Activated T-cell treated with anti-CD3 and anti-CD28 coated beads, Interleukin-2, amount 50 U/mL, for 4 hours (primary cell): ENCODE measurements at regions not wholly inside any gene's neighbourhood (a gene's known extent, or its start where the extent isn't known, plus 50 kb on each side); places are given as distances from the start of the nearest gene placed in this dataset.
"Not testable (repeated sequence)": the region's sequence is repeated elsewhere in the genome, so short reads cannot be mapped to it uniquely, and the experiment has no call there.

Experiments used
- ATAC-seq, 2 donors: fragments of 200-7000 bp; cut with Tn5 transposase; one replicate each; pipeline ENCODE4 v1.10.0; 2021
- DNase-seq: peaks from one replicate; pipeline ENCODE4 v3.0.0-alpha.2; 2020
- H3K27me3 Mint-ChIP-seq: one replicate; pipeline ENCODE4 v1.8.0; 2021; ENCODE audit warnings: low read depth, mixed read lengths
- H3K36me3 Mint-ChIP-seq: one replicate; pipeline ENCODE4 v1.8.0; 2022; ENCODE audit warnings: mixed read lengths; ENCODE audit not compliant: insufficient read depth
- H3K4me1 Mint-ChIP-seq: one replicate; pipeline ENCODE4 v1.8.0; 2021; ENCODE audit warnings: low read depth, mixed read lengths
- H3K4me3 Mint-ChIP-seq: one replicate; pipeline ENCODE4 v1.8.0; 2021; ENCODE audit warnings: mild to moderate bottlenecking, moderate library complexity, mixed read lengths
- H3K9me3 Mint-ChIP-seq: one replicate; pipeline ENCODE4 v1.8.0; 2021; ENCODE audit warnings: mixed read lengths

GRCh38 chr3:22843854-22844253 lies 359.3 kb upstream of the UBE2E2 start:
- Mint-ChIP-seq H3K4me1 (no peaks in the 10 kb centered on the region), H3K27me3 (no peaks in the 10 kb centered on the region), H3K36me3 (no peaks in the 10 kb centered on the region), H3K9me3 (peaks cover 12% of the 10 kb centered on the region), H3K4me3 (no peak overlapping the region)
- ATAC-seq (no peak), DNase-seq (no peak)

- H3K36me3 Mint-ChIP-seq, result no peaks in the 10 kb centered on the region
- H3K4me1 Mint-ChIP-seq, result no peaks in the 10 kb centered on the region
- H3K27me3 Mint-ChIP-seq, result no peaks in the 10 kb centered on the region
- DNase-seq, result no peak
- H3K9me3 Mint-ChIP-seq, result peaks cover 8% of the 10 kb centered on the region
- H3K4me3 Mint-ChIP-seq, result no peak overlapping the region
- no peak for ATAC-seq
Measured at GRCh38 chr3:22846566-22846965, 356.6 kb upstream of the UBE2E2 start.

GRCh38 chr3:22849583-22849982 lies 353.5 kb upstream of the UBE2E2 start:
- not testable (repeated sequence) for H3K36me3 Mint-ChIP-seq, ATAC-seq, H3K27me3 Mint-ChIP-seq, H3K4me1 Mint-ChIP-seq, H3K4me3 Mint-ChIP-seq, DNase-seq, H3K9me3 Mint-ChIP-seq

- Mint-ChIP-seq H3K9me3 (no peaks in the 10 kb centered on the region), H3K4me3 (no peak overlapping the region), H3K4me1 (no peaks in the 10 kb centered on the region), H3K27me3 (no peaks in the 10 kb centered on the region), H3K36me3 (no peaks in the 10 kb centered on the region)
- DNase-seq (no peak), ATAC-seq (no peak)
Measured at GRCh38 chr3:22856811-22857210, 346.3 kb upstream of the UBE2E2 start.

DNA sequence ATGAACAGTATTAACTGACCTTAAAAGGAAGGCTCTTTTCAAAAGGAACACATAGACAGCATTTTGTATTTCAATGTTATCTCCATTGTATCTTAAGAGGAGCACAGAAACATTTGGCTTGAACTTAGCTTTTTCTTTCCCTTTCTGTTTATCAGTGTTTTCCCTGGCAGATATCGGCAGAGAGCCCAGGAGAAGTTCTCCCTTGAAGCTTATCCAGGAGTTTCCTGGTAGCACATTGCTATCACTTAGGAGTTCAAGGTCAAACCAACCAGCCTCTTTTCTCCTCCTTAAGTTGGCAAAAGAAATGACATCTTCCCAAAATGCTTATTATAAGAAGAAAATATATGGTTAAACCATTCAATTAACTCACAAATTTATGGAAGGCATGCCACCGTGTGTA lies 344.6 kb upstream of the UBE2E2 start:
- DNase-seq (no peak), ATAC-seq (no peak)
- no peaks in the 10 kb centered on the region for H3K27me3 Mint-ChIP-seq
- no peak overlapping the region for H3K4me3 Mint-ChIP-seq
- H3K36me3 Mint-ChIP-seq, result no peaks in the 10 kb centered on the region
- H3K9me3 Mint-ChIP-seq, result no peaks in the 10 kb centered on the region
- no peaks in the 10 kb centered on the region for H3K4me1 Mint-ChIP-seq

- no peaks in the 10 kb centered on the region for H3K9me3 Mint-ChIP-seq
- no peaks in the 10 kb centered on the region for H3K27me3 Mint-ChIP-seq
- ATAC-seq, result no peak
- DNase-seq, result no peak
- no peaks in the 10 kb centered on the region for H3K36me3 Mint-ChIP-seq
- H3K4me3 Mint-ChIP-seq, result no peak overlapping the region
- no peaks in the 10 kb centered on the region for H3K4me1 Mint-ChIP-seq
Measured at GRCh38 chr3:22859618-22860017, 343.5 kb upstream of the UBE2E2 start.

- Mint-ChIP-seq H3K9me3 (no peaks in the 10 kb centered on the region), H3K27me3 (no peaks in the 10 kb centered on the region), H3K4me3 (no peak overlapping the region), H3K36me3 (no peaks in the 10 kb centered on the region), H3K4me1 (no peaks in the 10 kb centered on the region)
- ATAC-seq (no peak), DNase-seq (no peak)
Measured at GRCh38 chr3:22861426-22861825, 341.7 kb upstream of the UBE2E2 start.

GRCh38 chr3:22862111-22862510 lies 341.0 kb upstream of the UBE2E2 start:
- no peak for ATAC-seq
- no peak overlapping the region for H3K4me3 Mint-ChIP-seq
- no peaks in the 10 kb centered on the region for H3K4me1 Mint-ChIP-seq
- H3K36me3 Mint-ChIP-seq, result no peaks in the 10 kb centered on the region
- no peaks in the 10 kb centered on the region for H3K9me3 Mint-ChIP-seq
- no peaks in the 10 kb centered on the region for H3K27me3 Mint-ChIP-seq
- DNase-seq, result no peak

GRCh38 chr3:22882834-22883233 lies 320.3 kb upstream of the UBE2E2 start:
- peak in 1 of 2 donors; percentile 43 for ATAC-seq
- not testable (repeated sequence) for H3K4me3 Mint-ChIP-seq, H3K4me1 Mint-ChIP-seq, H3K9me3 Mint-ChIP-seq, H3K36me3 Mint-ChIP-seq, DNase-seq, H3K27me3 Mint-ChIP-seq

- ATAC-seq, result no peak
- DNase-seq, result no peak
- H3K27me3 Mint-ChIP-seq, result no peaks in the 10 kb centered on the region
- H3K9me3 Mint-ChIP-seq, result peaks cover 4% of the 10 kb centered on the region
- H3K4me1 Mint-ChIP-seq, result no peaks in the 10 kb centered on the region
- H3K36me3 Mint-ChIP-seq, result no peaks in the 10 kb centered on the region
- H3K4me3 Mint-ChIP-seq, result no peak overlapping the region
Measured at GRCh38 chr3:22885039-22885438, 318.1 kb upstream of the UBE2E2 start.

DNA sequence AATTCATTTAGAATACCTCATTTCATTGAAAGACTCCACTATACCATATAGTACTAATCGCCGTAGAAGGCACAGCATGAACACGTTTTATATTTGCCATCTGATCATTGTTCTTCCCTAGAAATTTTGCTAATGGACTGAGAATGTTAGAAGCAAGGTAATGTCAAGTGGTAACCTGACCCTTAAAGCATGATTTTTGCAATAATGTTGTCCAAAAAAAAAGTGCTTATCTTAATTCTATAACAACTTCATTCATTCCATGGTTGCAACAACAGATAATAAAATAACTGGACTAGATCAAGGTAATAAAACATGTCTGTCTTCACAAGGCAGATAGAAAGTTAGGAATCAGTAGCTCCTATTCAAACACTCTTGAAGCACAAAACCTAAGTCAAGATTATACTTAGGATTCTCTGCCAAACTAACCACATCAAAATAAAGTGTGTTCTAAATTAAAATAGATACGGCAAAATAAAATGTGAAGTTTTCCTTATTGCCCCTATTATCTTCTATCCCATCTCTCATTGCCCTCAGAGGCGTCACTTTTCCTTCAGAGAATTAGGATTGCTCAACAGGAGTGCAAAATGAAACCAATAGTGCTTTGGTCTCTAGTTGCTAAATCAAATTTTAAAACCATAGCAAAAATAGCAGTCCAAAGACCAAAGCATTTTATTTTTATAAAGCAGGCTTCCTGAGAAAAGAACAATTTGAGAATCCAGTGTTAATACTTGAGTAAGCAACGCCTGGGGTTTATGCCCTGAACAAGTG lies 317.4 kb upstream of the UBE2E2 start:
- H3K27me3 Mint-ChIP-seq, result no peaks in the 10 kb centered on the region
- no peak for ATAC-seq
- DNase-seq, result no peak
- H3K4me3 Mint-ChIP-seq, result no peak overlapping the region
- H3K9me3 Mint-ChIP-seq, result peaks cover 4% of the 10 kb centered on the region
- H3K4me1 Mint-ChIP-seq, result no peaks in the 10 kb centered on the region
- no peaks in the 10 kb centered on the region for H3K36me3 Mint-ChIP-seq

DNA sequence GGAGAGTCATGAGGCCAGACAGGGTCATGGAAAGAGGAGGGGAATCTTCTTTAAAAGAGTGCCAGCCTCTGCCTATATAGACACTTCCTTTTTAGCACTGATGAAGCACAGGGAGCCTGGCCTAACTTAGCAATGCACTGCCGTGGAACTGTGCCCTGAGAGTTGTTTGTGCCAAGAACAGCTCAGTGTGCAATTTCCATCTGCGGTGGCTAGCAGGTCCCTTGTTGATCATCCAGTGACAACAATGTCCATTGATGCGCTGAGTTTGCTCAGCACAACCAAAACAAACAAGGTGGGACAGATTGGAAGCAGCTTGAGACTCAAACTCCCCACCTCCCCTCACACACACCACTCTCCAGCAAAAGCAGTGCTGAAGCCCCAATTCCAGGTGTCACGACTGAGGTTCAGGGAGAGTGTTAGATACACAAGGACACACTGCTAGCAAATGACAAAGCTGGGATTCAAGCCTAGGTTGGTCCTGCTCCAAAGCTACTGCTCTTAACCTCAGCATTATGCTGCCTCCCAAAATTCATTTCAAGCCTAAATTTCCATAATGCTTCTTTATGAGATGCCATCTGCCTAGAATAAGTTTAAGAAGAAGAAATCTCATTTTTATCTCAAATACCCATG lies 316.6 kb upstream of the UBE2E2 start:
- H3K36me3 Mint-ChIP-seq, result no peaks in the 10 kb centered on the region
- ATAC-seq (no peak), DNase-seq (no peak)
- no peaks in the 10 kb centered on the region for H3K27me3 Mint-ChIP-seq
- no peaks in the 10 kb centered on the region for H3K4me1 Mint-ChIP-seq
- H3K9me3 Mint-ChIP-seq, result peaks cover 4% of the 10 kb centered on the region
- no peak overlapping the region for H3K4me3 Mint-ChIP-seq

DNA sequence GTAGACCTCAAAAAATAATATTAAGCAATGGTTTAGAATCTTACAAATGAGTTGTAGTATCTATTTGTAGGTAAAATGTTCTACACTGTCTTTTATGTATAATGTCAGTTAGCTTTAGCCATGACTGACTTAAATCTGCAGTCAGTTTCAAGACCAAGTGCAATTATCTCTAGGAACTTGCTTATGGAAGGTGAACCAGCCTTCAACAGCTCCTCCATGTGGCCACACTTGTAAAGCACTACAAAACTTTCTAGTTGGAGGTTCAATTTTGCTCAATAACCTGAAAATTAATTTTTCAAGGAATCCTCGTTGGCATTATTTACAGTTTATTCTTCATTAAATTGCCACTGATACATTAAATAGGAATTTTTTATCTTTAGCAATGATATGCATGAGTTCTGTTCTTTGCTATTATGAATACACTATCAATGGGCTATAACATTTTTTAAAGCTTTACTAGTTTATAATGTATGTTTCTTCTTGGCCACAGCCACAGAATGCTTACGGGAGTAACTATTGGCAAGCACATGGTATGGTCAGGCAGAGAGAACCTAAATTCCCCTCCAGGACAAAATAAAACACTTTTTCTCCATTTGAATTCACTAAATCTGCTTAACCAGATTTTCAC lies 315.3 kb upstream of the UBE2E2 start:
- H3K27me3 Mint-ChIP-seq, result no peaks in the 10 kb centered on the region
- no peak overlapping the region for H3K4me3 Mint-ChIP-seq
- no peaks in the 10 kb centered on the region for H3K9me3 Mint-ChIP-seq
- no peak for ATAC-seq
- no peak for DNase-seq
- no peaks in the 10 kb centered on the region for H3K4me1 Mint-ChIP-seq
- H3K36me3 Mint-ChIP-seq, result no peaks in the 10 kb centered on the region

- DNase-seq (no peak), ATAC-seq (no peak)
- no peak overlapping the region for H3K4me3 Mint-ChIP-seq
- no peaks in the 10 kb centered on the region for H3K9me3 Mint-ChIP-seq
- no peaks in the 10 kb centered on the region for H3K36me3 Mint-ChIP-seq
- peaks cover 2% of the 10 kb centered on the region for H3K27me3 Mint-ChIP-seq
- no peaks in the 10 kb centered on the region for H3K4me1 Mint-ChIP-seq
Measured at GRCh38 chr3:22893101-22893500, 310.0 kb upstream of the UBE2E2 start.
